GM13976 (cell line): ENCODE measurements at regions not wholly inside any gene's neighbourhood (a gene's known extent, or its start where the extent isn't known, plus 50 kb on each side); places are given as distances from the start of the nearest gene placed in this dataset.
"Not testable (repeated sequence)": the region's sequence is repeated elsewhere in the genome, so short reads cannot be mapped to it uniquely, and the experiment has no call there.

ENCODE experiments used
- DNase-seq: peaks from one replicate; pipeline ENCODE4 v3.0.0; 2012; ENCODE audit warnings: low spot score
- in situ Hi-C: fragments of 300-500 bp; cut with MboI; formaldehyde crosslinking; loops from one replicate; pipeline ENCODE4 v1.12.0; 2022; ENCODE audit warnings: low sequenced_read_pairs, mixed read lengths, inconsistent platforms; ENCODE audit not compliant: unreplicated experiment
- TF ChIP-seq, protein P1 (sequence below): IDR thresholded peaks from 2 replicates; pipeline ENCODE4 v1.5.1; 2012; ENCODE audit warnings: borderline replicate concordance, mild to moderate bottlenecking; ENCODE audit not compliant: insufficient read depth; ENCODE audit errors: extremely low read depth, missing control alignments, control extremely low read depth

DNA sequence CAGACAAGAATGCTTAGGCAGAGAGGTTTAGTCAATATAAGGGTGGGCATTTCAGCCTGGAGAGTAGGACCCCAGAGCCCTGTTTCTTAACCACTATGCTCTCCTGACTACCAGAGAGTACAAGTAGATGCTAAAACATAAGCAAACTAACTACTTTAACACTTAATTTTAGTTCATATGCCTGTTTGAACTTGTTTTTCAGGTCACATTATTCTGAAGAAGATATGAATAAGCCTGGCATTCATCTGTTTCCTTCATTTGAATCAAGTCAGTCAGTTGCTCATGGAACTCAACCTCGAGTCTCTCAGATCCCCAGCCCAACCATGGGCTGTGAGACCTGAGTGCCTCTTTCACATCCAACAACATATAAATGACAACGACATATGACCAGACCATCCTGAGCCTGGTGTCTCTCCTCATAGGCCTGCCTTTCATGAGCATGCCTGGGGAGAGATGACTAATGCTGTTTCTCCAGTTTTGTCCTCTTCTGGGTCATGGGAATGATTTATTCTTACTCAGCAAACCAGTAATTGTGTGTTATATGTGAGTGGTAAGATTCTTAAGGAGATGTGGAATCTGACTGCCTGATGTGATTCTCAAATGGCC, 251.1 kb upstream of the BTG1 start:
- DNase-seq: no peak
- in situ Hi-C loops: loop anchor here (25.0 kb wide), 1 partner anchor 1009 kb away; no protein-coding TSS in a partner anchor
- TF ChIP-seq, protein P1, sequence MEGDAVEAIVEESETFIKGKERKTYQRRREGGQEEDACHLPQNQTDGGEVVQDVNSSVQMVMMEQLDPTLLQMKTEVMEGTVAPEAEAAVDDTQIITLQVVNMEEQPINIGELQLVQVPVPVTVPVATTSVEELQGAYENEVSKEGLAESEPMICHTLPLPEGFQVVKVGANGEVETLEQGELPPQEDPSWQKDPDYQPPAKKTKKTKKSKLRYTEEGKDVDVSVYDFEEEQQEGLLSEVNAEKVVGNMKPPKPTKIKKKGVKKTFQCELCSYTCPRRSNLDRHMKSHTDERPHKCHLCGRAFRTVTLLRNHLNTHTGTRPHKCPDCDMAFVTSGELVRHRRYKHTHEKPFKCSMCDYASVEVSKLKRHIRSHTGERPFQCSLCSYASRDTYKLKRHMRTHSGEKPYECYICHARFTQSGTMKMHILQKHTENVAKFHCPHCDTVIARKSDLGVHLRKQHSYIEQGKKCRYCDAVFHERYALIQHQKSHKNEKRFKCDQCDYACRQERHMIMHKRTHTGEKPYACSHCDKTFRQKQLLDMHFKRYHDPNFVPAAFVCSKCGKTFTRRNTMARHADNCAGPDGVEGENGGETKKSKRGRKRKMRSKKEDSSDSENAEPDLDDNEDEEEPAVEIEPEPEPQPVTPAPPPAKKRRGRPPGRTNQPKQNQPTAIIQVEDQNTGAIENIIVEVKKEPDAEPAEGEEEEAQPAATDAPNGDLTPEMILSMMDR: no peak

- DNase-seq: no peak
- in situ Hi-C loops: loop anchor here (25.0 kb wide), 1 partner anchor 1008 kb away; no protein-coding TSS in a partner anchor
- TF ChIP-seq, protein P1: no peak
Observed at GRCh38 chr12:92395322-92395721, 249.7 kb upstream of the BTG1 start.

- TF ChIP-seq, protein P1: no peak
- in situ Hi-C loops: loop anchor here (25.0 kb wide), 1 partner anchor 1008 kb away; no protein-coding TSS in a partner anchor
- no peak for DNase-seq
Observed at GRCh38 chr12:92394895-92395294, 249.2 kb upstream of the BTG1 start.

- DNase-seq: no peak
- TF ChIP-seq, protein P1: no peak
- in situ Hi-C loops: loop anchor here (25.0 kb wide), 1 partner anchor 1006 kb away; no protein-coding TSS in a partner anchor
Observed at GRCh38 chr12:92393504-92393903, 247.9 kb upstream of the BTG1 start.

GRCh38 chr12:92391726-92392125, 246.1 kb upstream of the BTG1 start:
- in situ Hi-C loops: loop anchor here (25.0 kb wide), 1 partner anchor 1004 kb away; no protein-coding TSS in a partner anchor
- DNase-seq: not testable (repeated sequence)

DNA sequence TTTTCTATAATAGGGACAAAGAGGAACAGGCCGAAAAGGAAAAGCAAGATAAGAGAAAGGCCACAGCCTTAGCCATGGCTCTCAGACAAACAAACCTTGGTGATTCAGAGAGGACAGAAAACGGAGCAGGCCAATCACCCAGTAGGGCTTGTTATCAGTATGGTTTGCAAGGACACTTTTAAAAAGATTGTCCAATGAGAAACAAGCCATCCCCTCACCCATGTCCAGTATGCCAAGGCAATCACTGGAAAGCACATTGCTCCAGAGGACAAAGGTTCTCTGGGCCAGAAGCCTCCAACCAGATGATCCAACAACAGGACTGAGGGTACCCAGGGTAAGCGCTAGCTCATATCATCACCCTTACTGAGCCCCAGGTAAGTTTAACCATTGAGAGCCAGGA, 243.8 kb upstream of the BTG1 start:
- in situ Hi-C loops: loop anchor here (25.0 kb wide), 1 partner anchor 1002 kb away; no protein-coding TSS in a partner anchor
- TF ChIP-seq, protein P1: no peak
- no peak for DNase-seq

GRCh38 chr12:92385296-92385695, 239.7 kb upstream of the BTG1 start:
- TF ChIP-seq, protein P1: no peak
- in situ Hi-C loops: loop anchor here (25.0 kb wide), 1 partner anchor 998 kb away; no protein-coding TSS in a partner anchor
- DNase-seq: no peak
